CD4-positive, alpha-beta T cell (primary cell): ENCODE measurements at regions not wholly inside any gene's neighbourhood (a gene's known extent, or its start where the extent isn't known, plus 50 kb on each side); places are given as distances from the start of the nearest gene placed in this dataset.
"Not testable (repeated sequence)": the region's sequence is repeated elsewhere in the genome, so short reads cannot be mapped to it uniquely, and the experiment has no call there.

Experiments
- ATAC-seq: fragments of 200-7000 bp; cut with Tn5 transposase; one replicate; pipeline ENCODE4 v1.10.0; 2022; ENCODE audit warnings: mild to moderate bottlenecking; ENCODE audit not compliant: poor library complexity
- CTCF ChIA-PET: fragments of 350-600 bp; sonication (Branson Sonifier 250); formaldehyde crosslinking; loops from one replicate; lab custom pipeline; 2021; ENCODE audit warnings: antibody characterized with exemption, inconsistent platforms; lab: Charles Lee
- POLR2A ChIA-PET: fragments of 350-600 bp; sonication (Branson Sonifier 250); formaldehyde crosslinking; loops from one replicate; lab custom pipeline; 2021; ENCODE audit warnings: antibody characterized with exemption, inconsistent platforms; lab: Charles Lee
- DNase-seq, 14 experiments: peaks; one replicate each; pipeline ENCODE4 v3.0.0-alpha.2; 2013 to 2020; ENCODE audit warnings: mixed read lengths in 2 of 14
- H3K27ac ChIP-seq, 2 donors: one replicate each; pipeline versions ENCODE4 v1.5.1 to v1.7.0; 2013; ENCODE audit warnings: low read length in 2 of 2, low read depth in 1 of 2, mild to moderate bottlenecking in 1 of 2
- H3K27me3 ChIP-seq, 2 experiments: 1 replicate in 1 of 2; 2 replicates in 1 of 2; pipeline versions ENCODE4 v1.6.1 to v1.7.0; 2013; ENCODE audit warnings: low read length in 2 of 2, control low read depth in 1 of 2, mild to moderate bottlenecking in 1 of 2, moderate library complexity in 1 of 2; ENCODE audit not compliant: insufficient read depth in 2 of 2, control insufficient read depth in 1 of 2
- H3K36me3 ChIP-seq: one replicate; pipeline ENCODE4 v1.6.1; 2013; ENCODE audit warnings: low read length, control low read depth; ENCODE audit not compliant: insufficient read depth
- H3K4me1 ChIP-seq: one replicate; pipeline ENCODE4 v1.6.1; 2013; ENCODE audit warnings: low read length, control low read depth; ENCODE audit not compliant: insufficient read depth
- H3K4me3 ChIP-seq: one replicate; pipeline ENCODE4 v1.5.1; 2013; ENCODE audit warnings: mild to moderate bottlenecking, low read length, moderate library complexity
- H3K9me3 ChIP-seq, 2 experiments: 1 replicate in 1 of 2; 2 replicates in 1 of 2; pipeline versions ENCODE4 v1.6.1 to v1.7.0; 2013; ENCODE audit warnings: low read length in 2 of 2, mild to moderate bottlenecking in 2 of 2, control low read depth in 1 of 2, moderate library complexity in 1 of 2; ENCODE audit not compliant: control insufficient read depth in 1 of 2, insufficient read depth in 1 of 2
- H3K27ac Mint-ChIP-seq: one replicate; pipeline ENCODE4 v1.8.0; 2020; ENCODE audit warnings: mixed read lengths
- H3K27me3 Mint-ChIP-seq: one replicate; pipeline ENCODE4 v1.8.0; 2021; ENCODE audit warnings: mixed read lengths
- H3K36me3 Mint-ChIP-seq: one replicate; pipeline ENCODE4 v1.8.0; 2021; ENCODE audit warnings: low read depth, mixed read lengths
- H3K4me1 Mint-ChIP-seq: one replicate; pipeline ENCODE4 v1.8.0; 2021; ENCODE audit warnings: low read depth, mixed read lengths
- H3K4me3 Mint-ChIP-seq: one replicate; pipeline ENCODE4 v1.8.0; 2020; ENCODE audit warnings: mild to moderate bottlenecking, mixed read lengths
- H3K9me3 Mint-ChIP-seq: one replicate; pipeline ENCODE4 v1.8.0; 2020; ENCODE audit warnings: mixed read lengths
- intact Hi-C, 2 experiments: fragments of 100-400 bp; cut with DNase I in 1 of 2; cut with micrococcal nuclease in 1 of 2; formaldehyde crosslinking; loops; one replicate each; pipeline versions ENCODE4 v1.15.1 to v1.9.0; 2023 to 2025; cut with DNase I, micrococcal nuclease
- TF ChIP-seq, protein P1 (sequence below): fragments of 200-600 bp; IDR thresholded peaks from one replicate; pipeline ENCODE4 v1.8.0; 2022; ENCODE audit warnings: antibody characterized with exemption, mild to moderate bottlenecking

DNA sequence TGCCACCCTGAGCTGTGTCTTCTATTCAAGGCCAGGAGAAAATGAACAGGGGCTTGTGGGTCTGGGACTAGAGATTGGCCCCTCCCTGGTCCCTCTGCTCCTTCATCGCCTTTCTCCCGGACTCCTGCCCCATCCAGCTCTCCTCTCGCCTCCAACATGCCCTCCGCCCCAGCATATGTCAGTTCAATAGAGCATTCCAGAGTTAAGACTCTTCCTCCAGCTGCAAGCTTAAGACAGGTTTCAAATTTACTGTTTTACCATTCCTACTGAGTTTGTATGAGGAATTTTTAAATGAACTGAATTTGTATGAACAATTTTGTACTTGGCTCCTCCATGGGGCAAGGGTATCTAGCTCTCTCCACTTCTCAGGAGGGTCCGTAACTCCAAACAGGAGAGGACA lies 195.6 kb downstream of the TBC1D2B start:
- Histone ChIP-seq H3K36me3 (no peaks in the 10 kb centered on the region), H3K4me3 (no peak overlapping the region), H3K9me3 (no peaks in the 10 kb centered on the region), H3K27me3 (no peaks in the 10 kb centered on the region), H3K27ac (no peak overlapping the region), H3K4me1 (no peaks in the 10 kb centered on the region)
- ChIA-PET CTCF (no interaction called here), POLR2A (no interaction called here)
- Mint-ChIP-seq H3K4me1 (no peaks in the 10 kb centered on the region), H3K27ac (no peak overlapping the region), H3K9me3 (no peaks in the 10 kb centered on the region), H3K4me3 (no peak overlapping the region), H3K27me3 (no peaks in the 10 kb centered on the region), H3K36me3 (no peaks in the 10 kb centered on the region)
- DNase-seq (no peak), ATAC-seq (no peak)
- intact Hi-C loops = no loop called here
- TF ChIP-seq, protein P1, sequence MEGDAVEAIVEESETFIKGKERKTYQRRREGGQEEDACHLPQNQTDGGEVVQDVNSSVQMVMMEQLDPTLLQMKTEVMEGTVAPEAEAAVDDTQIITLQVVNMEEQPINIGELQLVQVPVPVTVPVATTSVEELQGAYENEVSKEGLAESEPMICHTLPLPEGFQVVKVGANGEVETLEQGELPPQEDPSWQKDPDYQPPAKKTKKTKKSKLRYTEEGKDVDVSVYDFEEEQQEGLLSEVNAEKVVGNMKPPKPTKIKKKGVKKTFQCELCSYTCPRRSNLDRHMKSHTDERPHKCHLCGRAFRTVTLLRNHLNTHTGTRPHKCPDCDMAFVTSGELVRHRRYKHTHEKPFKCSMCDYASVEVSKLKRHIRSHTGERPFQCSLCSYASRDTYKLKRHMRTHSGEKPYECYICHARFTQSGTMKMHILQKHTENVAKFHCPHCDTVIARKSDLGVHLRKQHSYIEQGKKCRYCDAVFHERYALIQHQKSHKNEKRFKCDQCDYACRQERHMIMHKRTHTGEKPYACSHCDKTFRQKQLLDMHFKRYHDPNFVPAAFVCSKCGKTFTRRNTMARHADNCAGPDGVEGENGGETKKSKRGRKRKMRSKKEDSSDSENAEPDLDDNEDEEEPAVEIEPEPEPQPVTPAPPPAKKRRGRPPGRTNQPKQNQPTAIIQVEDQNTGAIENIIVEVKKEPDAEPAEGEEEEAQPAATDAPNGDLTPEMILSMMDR = no peak

DNA sequence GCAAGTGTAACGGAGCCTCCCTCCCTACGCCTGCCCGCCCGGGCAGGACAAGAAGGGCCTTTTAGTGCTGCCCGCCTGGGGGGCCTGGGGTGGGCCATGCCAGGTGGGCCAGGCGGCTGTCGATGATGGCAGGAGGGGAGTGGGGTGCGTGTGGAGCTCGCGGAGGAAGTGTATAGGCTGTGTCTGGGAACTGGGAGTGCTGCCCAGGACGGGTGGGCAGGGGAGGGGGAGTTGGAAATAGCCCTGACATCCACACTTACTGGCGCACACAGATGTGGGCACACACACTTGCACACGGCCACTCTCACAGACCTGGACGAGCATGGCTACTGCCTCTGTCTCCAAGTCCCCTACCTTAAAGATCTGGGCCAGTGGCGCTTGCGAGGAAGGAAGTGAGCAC lies 196.0 kb downstream of the TBC1D2B start:
- ATAC-seq, H3K4me3 ChIP-seq, DNase-seq, H3K36me3 Mint-ChIP-seq, H3K27me3 ChIP-seq, H3K4me3 Mint-ChIP-seq, CTCF ChIA-PET, intact Hi-C loops, H3K9me3 Mint-ChIP-seq, H3K9me3 ChIP-seq, H3K27me3 Mint-ChIP-seq, H3K4me1 ChIP-seq, H3K27ac ChIP-seq, H3K36me3 ChIP-seq, H3K27ac Mint-ChIP-seq, H3K4me1 Mint-ChIP-seq, POLR2A ChIA-PET: not testable (repeated sequence)

DNA sequence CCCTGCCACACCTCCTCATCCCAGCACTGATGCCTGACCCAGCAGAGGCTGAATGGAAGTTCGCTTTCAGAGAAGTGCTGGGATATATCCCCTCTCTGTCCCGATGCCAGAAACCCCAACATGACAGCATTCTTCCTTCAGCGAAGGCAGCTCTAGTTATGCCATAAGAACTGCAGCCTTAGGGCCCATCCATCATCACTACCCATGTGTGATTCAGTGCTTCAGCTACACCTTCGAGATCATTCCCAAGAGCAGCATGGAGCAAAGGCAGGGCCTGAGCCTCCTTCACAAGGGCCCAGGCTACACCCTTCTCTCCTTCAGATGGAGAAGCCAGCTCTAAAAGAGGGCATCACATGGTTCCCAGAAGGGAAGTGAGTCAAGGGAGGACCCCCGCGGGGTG lies 198.0 kb downstream of the TBC1D2B start:
- H3K27me3 ChIP-seq, H3K4me1 ChIP-seq, H3K4me3 ChIP-seq, CTCF ChIA-PET, DNase-seq, ATAC-seq, H3K36me3 Mint-ChIP-seq, H3K9me3 Mint-ChIP-seq, H3K27ac Mint-ChIP-seq, H3K27me3 Mint-ChIP-seq, H3K4me3 Mint-ChIP-seq, H3K9me3 ChIP-seq, H3K27ac ChIP-seq, H3K4me1 Mint-ChIP-seq, POLR2A ChIA-PET, H3K36me3 ChIP-seq: not testable (repeated sequence)
- intact Hi-C loops = loop anchor here in 1 of 2 experiments (10.0 kb wide), 1 partner anchor 245 kb away; the partner anchor contains the start of gene LINGO1

DNA sequence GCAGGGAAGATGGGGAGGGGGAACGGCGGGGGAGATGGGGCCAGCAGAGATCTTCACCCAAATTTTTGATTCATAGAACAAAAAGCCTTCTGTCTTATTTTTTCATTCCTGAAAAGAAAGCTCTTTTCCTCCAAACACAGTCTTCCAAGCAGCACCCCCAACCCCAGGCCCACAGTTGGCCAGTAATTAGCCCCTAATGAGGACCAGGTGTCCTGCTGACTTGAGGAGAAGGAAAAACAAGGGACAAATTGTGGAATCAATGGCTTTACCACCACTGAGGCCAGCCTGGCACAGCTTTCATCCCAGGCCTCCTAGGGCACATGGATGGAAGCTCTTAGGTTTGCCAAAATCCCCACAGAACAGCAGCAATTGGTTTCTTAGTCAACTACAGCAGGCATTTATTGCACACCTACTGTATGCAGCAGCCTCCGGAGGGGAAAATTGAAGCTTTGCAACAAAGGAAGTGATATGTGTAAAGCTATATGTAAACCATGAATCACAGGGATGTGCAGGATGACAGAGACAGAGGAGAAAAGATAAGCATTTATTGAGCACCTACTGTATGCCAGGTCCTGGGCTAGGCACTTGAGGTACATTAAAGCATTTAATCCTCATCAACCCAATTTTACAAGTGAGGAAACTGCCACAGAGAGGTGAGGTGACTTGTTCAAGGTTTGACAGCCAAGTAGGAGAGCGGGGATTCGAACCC lies 199.5 kb downstream of the TBC1D2B start:
- Histone ChIP-seq H3K4me3 (no peak overlapping the region), H3K36me3 (no peaks in the 10 kb centered on the region), H3K27me3 (no peaks in the 10 kb centered on the region), H3K9me3 (no peaks in the 10 kb centered on the region), H3K4me1 (no peaks in the 10 kb centered on the region), H3K27ac (no peak overlapping the region)
- intact Hi-C loops = loop anchor here in 1 of 2 experiments (10.0 kb wide), 1 partner anchor 243 kb away; the partner anchor contains the start of gene LINGO1
- ChIA-PET POLR2A (no interaction called here), CTCF (no interaction called here)
- no peak for DNase-seq
- Mint-ChIP-seq H3K4me3 (no peak overlapping the region), H3K9me3 (no peaks in the 10 kb centered on the region), H3K27me3 (no peaks in the 10 kb centered on the region), H3K4me1 (no peaks in the 10 kb centered on the region), H3K36me3 (no peaks in the 10 kb centered on the region), H3K27ac (no peak overlapping the region)
- TF ChIP-seq, protein P1 = no peak
- no peak for ATAC-seq

DNA sequence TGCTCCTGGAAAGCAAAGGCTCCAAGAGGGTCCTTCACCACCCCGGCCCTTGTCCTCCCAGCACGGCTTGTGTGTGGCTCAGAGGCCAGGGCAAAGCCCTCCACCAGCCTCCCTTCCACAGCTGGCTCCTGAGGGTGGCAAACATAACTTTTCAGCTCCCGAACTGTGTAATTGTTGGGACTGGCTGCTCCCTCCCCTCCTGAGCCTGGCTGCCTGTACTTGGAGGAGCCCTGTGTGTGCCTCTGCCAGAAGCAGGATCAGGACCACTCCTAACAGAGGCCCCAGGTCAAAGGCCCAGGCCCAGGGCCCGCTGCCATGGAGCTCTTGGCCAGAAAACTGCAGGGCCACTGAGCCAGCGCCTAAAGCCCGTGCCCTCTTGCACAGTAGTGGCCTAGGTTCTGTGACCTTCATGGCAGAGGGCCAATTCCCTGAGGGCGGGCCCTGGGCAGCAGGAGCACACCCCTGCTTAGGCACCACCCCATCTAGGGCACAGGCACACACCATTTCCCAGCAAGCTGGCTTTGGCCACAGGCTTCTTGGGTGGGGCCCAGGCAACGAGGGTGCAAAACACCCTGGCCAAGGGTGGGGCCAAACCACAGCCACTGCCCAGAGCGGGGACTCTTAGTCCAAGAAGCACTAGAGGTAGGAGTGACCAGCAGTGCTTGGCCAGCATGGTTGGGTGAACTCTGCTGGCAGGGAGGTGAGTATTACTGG lies 201.2 kb downstream of the TBC1D2B start:
- H3K36me3 ChIP-seq, H3K4me3 Mint-ChIP-seq, CTCF ChIA-PET, H3K27ac Mint-ChIP-seq, POLR2A ChIA-PET, H3K4me1 ChIP-seq, H3K36me3 Mint-ChIP-seq, H3K4me1 Mint-ChIP-seq, H3K9me3 ChIP-seq, H3K9me3 Mint-ChIP-seq, DNase-seq, ATAC-seq, H3K4me3 ChIP-seq, H3K27me3 ChIP-seq, H3K27me3 Mint-ChIP-seq, H3K27ac ChIP-seq: not testable (repeated sequence)
- intact Hi-C loops = loop anchor here in 1 of 2 experiments (10.0 kb wide), 1 partner anchor 241 kb away; the partner anchor contains the start of gene LINGO1
